ENCODE measurements at regions not wholly inside any gene's neighbourhood (a gene's known extent, or its start where the extent isn't known, plus 50 kb on each side); places are given as distances from the start of the nearest gene placed in this dataset.
A peak's percentile ranks its signal among the peaks of the same experiment; 100 is the strongest.
"Not testable (repeated sequence)": the region's sequence is repeated elsewhere in the genome, so short reads cannot be mapped to it uniquely, and the experiment has no call there.

DNA sequence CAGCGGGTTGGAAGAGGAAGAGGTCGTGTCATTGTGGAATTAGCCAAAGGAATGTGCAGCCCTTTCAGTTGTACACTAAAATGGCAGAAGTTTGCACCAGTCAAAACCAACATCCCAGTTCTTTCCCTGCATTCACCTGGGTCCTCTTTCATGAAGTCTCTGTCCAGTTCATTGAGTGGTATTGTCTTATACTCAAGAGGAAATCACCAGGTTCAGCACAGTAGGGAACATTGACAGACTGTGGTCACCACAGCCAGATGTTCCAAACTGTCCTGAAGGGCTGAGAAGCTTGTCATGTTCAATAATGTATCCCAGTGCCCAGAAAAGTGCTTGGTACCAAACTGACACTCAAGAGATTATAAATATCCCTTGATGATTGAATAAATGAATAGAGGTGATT lies 131.6 kb downstream of the GLUL start:
- no peak for DNase-seq (ENCODE audit: low read depth in 2 of 2)

DNA sequence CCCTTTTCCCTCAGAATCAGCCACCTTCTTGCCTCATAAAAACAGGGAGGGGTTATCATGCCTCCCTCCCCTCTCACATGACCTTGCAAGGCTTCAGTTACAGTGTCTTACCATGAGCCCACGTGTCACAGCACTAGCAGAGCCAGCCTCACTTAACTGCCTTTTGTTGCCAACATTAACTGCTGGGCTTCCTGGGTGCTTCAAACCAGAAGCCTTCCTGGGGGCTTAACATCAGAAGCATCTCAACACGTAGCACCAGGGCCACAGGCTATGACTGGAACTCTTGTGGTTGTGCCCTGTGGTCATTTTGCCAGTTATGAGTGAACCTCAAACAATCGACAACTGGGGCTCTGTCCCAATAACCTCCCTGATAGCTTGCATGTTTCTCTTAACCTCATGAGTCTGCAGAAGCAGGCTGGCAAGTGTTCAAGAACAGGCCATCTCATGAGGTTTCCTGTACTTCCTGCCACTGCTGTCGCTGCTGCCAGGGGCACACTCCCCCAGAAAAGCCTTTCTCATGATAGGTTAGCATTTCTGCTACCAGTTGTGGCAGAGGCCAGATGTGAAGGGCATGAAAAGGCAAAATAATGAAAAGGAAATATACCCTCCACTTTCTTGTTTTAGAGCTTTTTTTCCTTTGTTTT lies 132.2 kb downstream of the GLUL start:
- peak in 1 of 2 donors; percentile 27 for DNase-seq (ENCODE audit: low read depth in 2 of 2)

DNA sequence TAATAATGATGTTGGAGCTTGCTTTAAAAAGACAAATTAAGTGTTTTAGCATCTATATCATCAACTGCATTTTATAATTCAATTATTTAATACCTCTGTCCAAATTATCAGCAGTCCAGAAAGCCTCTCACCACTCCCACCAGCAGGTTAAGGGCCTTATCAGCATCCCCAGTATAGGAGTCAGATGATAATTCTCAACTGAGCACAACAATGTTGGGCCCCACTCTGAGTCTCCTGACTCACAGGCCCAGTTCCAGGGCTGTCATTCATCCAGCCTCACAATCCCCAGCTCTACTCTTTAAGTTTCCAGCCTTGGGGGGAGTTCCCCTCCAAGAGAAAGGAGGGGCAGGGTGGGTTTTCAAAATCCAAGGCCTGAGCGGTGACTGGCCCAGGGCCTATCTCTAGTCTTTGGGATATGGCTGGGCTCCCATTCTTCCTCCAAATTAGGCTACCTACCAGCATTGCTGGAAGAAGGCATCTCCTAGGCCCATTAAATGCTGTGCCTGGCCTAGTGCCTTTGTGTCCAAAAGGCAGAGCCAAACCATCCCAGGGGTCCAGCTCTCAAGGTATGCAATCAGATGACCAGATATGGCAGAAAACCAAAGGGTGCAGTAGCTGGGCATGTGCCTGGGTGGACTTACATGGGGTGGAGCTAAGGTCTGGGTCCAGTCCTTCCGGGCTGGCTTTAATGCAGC lies 134.1 kb downstream of the GLUL start:
- no peak for DNase-seq (ENCODE audit: low read depth in 2 of 2)

DNA sequence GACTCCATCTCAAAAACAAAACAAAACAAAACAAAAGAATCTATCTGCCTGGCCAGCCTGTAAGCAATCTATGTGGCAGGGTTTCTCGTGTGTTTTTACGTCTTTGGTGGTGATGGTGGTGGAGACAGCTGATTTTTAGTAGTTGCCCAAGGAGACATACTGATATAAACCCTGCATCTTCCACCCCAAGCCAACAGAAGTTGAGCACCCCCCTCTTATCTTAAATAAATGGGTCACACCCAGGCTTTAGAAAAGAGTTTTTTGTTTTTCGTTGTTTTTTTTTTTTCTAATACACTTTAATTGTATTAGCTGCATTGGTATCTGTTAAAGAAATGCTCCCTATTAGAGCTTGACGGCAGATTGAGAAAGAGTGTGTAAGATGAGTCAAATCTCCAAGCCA lies 134.7 kb downstream of the GLUL start:
- no peak for DNase-seq (ENCODE audit: low read depth in 2 of 2)

DNA sequence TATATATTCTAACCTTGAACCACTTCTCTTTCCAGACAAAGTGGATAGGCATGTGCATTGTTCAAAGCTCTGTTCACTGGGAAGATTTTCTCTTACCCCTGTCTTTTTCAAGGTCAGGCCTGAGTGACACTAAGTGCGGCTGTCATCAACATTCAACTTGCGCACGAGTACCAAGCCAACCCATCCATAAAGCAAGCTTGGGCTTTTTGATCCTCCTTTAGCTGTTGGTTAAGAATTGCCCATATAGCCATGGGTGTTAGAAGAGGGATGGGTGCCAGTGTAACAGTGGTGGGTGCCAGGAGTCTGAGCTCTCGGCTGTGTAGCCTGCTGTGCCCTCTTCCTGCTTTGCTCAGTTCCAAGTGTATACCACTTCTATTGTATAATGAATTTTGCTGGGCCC lies 136.1 kb downstream of the GLUL start:
- no peak for DNase-seq (ENCODE audit: low read depth in 2 of 2)

DNA sequence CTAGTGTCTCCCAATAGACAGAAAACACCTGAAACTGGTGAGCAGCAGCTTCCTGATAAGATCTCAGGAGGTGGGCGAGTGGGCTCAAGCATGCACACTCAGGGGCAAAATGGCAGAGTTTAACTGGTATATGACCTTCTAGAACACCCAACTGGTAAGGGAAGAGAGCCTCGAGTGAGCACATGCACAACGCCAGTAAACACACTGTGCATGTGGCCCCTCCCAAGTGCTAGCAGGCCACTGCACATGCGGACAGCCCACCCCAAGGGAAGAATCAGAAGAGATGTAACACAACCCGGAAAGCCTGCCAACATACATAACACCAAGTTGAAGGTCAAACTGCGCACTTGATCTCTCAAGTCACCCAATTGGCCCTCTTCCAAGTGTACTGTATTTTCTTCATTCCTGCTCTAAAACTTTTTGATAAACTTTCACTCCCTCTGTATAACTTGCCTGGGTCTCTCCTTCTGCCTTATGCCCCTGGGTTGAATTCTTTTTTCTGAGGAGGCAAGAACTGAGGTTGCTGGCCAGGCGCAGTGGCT lies 138.2 kb downstream of the GLUL start:
- DNase-seq (ENCODE audit: low read depth in 2 of 2) = no peak

DNA sequence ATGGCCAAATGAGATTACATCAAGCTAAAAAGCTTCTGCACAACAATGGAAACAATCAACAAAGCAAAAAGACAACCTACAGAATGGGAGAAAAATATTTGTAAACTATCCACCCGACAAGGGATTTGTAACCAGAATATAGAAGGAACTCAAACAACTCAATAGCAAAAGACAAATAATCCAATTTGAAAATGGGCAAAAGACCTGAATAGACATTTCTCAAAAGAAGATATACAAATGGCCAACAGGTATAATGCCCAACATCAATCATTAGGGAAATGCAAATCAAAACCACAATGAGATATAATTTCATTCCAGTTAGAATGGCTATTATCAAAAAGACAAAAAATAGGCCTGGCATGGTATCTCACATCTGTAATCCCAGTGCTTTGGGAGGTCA lies 140.0 kb downstream of the GLUL start:
- no peak for DNase-seq (ENCODE audit: low read depth in 2 of 2)

DNA sequence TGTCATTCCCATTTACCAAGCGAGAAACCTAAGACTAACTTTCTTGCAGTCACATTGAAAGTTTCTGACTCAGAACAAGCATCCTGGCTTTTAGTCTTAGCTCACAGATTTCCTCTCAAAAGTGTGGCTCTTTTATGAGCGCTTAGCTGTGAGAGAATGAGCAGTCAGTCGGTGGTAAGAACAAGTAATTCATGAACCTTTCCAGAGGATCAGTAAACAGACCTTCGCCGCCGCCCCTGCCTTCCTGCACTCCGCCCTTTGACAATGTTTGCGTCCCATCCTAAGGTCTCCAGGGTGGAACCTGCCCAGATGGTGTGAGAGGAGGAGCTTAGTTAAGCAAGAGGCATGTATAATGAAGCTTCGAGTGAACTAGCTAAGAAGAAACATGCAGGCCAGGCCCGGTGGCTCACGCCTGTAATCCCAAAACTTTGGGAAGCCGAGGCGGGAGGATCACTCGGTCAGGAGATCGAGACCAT lies 142.4 kb downstream of the GLUL start:
- DNase-seq (ENCODE audit: low read depth in 2 of 2) = no peak

DNA sequence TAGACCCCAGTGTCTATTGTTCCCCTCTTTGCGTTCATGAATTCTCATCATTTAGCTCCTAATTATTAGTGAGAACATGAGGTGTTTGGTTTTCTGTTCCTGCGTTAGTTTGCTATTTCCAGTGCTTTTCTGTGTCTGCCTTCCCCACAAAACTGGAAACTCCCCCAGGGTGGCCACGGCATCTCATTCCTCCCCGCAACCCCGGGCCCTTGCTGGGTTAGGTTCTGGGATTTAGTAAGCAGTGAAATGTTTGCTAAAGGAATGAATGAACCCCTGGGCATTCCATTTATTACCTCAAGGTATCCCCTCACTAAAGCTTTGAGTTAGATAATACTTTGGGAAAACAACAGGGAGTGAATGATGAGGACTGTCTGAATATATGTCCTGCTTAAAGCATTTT lies 142.9 kb downstream of the GLUL start:
- DNase-seq (ENCODE audit: low read depth in 2 of 2) = no peak

DNA sequence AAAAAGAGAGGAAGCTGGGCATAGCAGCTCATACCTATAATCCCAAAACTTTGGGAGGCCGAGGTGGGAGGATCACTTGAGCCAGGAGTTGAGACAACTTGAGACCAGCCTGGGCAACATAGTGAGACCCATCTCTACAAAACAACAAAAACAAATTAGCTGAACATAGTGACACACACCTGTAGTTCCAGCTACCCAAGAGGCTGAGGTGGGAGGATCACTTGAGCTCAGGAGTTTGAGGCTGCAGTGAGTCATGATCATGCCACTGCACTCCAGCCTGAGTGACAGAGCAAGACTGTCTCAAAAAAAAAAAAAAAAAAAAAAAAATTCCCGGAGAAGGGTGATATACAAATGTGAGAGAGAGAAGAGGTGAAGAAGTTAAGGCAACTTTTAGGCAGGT lies 143.8 kb downstream of the GLUL start:
- DNase-seq (ENCODE audit: low read depth in 2 of 2) = not testable (repeated sequence)

DNA sequence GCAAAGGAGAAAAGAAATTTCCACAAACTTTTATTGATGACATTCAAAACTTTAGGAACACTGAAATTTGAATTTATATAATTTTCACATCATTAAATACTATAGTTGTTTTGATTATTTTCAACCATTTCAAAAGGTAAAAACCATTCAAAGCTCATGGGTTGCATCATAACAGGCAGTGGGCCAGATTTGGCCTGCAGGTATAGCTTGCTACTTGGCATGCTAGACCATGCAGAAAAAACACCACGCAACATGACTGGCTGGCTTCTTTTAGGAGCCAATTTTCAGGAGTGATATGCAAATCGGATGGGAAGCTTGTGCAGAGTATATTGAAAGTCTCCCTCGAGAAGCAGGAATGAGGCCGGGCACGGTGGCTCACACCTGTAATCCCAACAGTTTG lies 144.8 kb downstream of the GLUL start:
- no peak for DNase-seq (ENCODE audit: low read depth in 2 of 2)

DNA sequence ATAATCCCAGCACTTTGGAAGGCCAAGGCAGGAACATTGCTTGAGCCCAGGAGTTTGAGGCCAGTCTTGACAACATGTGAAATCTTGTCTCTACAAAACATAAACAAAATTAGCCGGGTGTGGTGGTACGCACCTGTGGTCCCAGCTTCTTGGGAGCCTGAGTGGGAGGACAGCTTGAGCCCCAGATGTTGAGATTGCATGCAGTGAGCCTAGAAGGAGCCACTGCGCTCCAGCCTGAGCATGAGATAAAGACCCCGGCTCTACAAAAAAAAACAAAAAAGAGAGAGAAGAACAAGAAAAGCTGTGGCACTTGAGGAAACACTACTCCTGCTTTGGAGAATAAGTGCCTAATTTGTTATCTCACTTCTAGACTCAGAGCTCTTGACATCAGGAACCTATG lies 146.6 kb downstream of the GLUL start:
- no peak for DNase-seq (ENCODE audit: low read depth in 2 of 2)

DNA sequence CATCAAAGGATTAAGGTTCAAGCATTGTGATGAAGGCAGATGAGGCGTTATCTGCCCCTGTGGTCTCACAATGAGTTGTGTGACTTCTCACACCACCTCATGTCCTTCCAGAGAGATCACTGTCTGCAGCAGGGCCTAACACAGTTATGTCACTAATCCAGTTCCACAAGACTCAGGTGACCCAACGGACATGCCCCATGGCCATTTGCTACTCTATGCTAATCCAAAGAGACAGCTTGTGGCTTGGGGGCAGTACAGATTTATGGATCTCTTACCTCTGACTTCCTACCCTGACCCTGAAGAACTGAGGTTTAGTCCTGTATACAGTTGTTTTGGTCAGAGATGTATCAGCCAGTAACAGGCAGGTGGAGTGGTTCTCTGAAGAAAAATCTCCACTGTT lies 147.1 kb downstream of the GLUL start:
- no peak for DNase-seq (ENCODE audit: low read depth in 2 of 2)

DNA sequence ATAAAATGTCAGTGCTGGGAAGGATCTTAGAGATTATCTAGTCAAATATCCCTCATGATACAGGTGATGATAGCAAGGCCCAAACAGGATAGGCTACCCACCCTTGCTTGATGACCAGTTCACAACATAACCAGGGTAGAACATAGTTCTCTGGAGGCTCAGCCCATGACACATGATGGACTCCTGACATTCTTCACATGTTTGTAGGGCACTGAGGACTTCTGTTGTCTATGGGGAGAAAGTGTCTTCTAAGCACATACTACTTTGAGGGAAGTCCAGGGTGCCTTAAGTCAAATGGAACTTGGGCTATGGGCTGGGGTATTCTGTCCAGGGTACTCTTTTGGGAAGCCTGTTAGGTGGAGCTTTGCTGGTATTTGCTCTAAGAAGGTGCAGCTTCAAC lies 148.9 kb downstream of the GLUL start:
- DNase-seq (ENCODE audit: low read depth in 2 of 2) = no peak

DNA sequence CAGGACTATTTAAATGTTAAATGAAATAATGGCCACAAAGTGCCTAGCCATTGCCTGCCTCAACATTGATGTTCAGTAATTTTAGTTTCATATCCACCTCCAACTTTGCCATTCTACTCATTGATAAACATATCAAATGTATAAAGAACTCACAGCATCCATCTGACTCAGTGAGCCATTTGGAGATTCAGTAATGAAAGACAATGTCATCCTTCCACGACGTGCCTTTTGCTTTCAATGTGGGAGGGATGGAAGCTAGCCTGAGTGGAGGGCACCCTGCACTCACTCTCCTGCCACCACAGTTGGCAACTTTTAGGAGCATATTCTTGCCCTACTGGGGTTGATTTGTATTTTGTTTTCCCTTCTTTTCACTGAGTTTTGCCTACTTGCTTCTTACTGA lies 151.5 kb downstream of the GLUL start:
- DNase-seq (ENCODE audit: low read depth in 2 of 2) = no peak

DNA sequence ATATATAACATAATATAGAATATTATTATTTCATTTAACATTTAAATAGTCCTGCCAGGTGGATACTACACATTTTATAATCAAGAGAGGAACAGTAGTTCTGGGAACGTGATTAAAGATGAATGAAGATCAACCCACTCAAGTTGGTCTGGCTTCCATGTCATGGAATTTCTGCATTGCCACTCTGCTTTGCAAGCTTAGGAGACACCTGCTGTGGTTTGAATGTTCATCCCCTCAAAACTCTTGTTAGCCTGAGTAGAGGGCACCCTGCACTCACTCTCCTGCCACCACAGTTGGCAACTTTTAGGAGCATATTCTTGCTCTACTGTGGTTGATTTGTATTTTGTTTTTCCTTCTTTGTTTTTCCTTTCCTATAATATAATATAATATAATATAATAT lies 153.2 kb downstream of the GLUL start:
- no peak for DNase-seq (ENCODE audit: low read depth in 2 of 2)

DNA sequence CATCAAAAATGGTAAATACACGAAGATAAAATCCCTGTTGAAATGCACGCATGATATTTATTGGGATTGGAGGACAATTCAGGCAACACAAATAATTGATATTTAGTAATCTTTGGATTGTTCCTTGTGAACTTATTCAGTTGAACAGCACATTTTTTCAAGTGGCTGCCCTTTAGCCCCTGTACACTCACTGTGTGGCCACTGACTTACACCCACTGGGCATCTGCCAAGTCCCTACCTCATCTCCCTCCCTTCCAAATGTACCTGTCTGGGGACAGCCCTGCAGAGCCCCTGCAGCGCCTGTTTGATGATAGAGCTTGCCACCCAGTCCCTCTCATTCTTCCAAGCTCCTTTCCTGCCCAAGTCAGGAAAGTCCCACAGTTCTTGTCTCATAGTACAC lies 154.3 kb downstream of the GLUL start:
- DNase-seq (ENCODE audit: low read depth in 2 of 2) = no peak

DNA sequence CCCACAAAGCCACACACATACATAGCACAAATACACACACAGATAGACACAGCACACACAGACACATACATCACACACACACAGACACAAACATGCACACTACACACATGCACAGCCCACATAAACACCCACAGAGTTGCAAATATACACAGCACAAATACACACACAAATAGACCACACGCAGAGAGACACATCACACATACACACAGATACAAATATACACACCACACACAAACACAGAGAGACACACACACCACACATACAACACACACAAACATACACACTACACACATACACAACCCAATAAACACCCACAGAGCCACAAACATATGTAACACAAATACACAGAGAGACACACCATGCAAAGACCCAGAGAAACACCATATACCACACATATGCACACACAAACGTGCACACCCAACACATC lies 154.9 kb downstream of the GLUL start:
- DNase-seq (ENCODE audit: low read depth in 2 of 2) = no peak

DNA sequence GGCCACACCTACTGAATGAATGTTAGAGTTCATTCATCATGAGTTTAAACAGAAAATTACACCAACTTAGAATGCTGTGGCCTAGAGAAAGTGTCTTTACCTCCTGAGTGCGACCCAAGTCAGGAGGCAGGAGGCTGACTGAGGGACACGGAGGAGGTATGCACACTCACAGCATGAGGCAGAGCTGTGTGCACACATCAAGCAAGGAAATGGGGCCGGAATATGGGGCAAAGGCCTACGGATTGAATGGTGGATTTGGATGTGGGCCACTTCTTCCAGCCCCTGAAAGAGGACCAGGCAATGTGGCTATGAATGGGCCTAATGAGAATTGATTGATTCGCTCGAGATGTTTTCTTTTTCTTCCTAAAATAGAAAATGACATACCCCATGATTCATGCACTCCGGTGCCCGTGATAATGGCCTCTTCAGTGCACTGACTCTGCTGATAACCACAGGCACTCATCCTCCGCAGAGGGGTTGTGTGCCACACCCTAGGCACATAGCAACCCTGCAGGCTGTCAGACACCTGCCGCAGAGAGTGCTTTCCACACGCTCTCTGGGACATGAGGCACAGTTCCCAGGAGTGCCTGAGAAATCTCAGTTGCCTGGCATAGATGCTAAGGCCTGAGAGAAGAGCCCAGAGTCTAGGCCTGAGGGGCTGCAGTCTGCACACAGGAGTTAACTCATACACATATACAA lies 155.5 kb downstream of the GLUL start:
- no peak for DNase-seq (ENCODE audit: low read depth in 2 of 2)

DNA sequence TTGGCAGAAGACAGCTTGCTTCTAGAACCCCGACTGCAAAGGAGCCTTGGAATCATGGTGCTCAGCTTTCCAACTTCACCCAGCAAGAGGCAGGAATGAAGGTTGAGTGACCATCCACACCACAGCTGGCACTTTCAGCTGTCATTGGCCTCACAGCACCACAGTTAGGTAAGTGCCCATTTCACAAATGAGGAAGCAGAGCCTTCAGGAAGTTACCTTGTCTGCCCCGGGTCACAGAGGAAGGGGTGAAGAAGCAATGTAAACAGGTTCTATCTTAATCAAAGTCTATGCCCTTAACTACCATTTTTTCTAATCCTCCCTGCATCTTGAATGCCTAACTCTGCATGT lies 156.0 kb downstream of the GLUL start:
- no peak for DNase-seq (ENCODE audit: low read depth in 2 of 2)

DNA sequence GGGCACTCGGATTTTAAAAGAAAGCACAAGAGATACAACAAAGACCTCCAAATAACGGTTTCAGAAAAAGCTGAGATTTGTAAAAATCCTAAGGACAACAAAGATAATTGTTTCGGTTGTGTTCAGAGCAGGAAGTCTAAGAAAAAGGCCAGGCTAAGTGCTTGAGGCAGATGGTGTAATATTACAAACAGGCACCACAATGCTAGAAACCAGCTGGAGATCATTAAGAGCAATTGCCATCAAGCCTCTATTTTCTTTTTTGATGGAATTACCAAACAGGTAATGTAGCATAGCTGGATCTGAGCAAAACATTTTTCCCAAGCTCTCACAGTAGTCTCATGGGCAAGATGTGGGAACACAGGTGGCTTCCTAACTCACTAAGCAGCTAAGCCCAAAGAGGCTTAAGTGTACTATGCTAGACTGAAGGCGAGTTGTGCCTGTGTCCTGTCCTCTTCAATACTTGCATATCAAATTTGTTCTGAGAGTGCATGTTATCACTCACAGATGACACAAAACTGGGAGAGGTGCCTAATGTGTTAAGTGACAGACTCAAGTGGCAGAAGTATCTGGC lies 161.6 kb downstream of the GLUL start:
- DNase-seq (ENCODE audit: low read depth in 2 of 2) = no peak

DNA sequence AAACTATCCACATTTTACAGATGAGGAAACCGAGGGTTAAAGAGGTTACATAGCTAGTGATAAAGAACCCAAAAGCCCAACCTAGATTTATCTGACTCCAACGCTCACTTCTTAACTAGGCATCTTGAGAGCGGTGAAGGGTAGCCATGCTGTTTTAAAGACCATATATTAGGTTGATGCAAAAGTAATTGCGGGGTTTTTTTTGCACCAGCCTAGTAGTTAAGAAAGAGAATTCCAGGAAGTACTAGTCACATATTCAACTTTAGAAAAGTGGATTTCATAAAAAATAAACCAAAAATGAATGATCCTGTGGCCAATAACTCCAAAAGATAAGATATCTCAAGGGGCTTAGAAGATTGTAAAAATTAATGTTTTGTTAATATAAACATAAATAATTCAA lies 162.1 kb downstream of the GLUL start:
- no peak for DNase-seq (ENCODE audit: low read depth in 2 of 2)
